ENCODE measurements at regions not wholly inside any gene's neighbourhood (a gene's known extent, or its start where the extent isn't known, plus 50 kb on each side); places are given as distances from the start of the nearest gene placed in this dataset.

GRCh38 chr19:30209617-30210600 is 162.3 kb upstream of the ZNF536 start:
- DNase-seq (ENCODE audit: low read depth) = no peak

DNA sequence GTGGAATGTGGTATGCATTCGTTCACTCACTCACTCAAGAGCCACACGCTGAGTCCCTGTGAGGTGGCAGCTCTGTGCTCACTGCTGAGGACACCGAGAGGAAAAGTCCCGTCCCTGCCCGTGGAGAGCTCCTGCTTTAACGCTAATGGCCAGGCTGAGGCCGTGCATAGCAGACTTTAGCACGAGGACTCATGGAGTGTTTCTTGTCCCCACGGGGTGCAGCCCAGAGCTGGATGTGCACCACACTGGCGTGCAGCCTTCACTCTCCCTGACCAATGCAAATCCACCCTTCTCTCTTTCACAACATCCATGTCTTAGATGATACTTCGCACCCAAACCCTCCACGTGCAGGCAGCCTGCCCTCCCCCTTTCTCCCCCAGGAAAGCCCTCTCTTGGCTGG is 159.6 kb upstream of the ZNF536 start:
- DNase-seq (ENCODE audit: low read depth) = no peak

- DNase-seq (ENCODE audit: low read depth) = no peak
These were observed 157.5 kb upstream of the ZNF536 start for GRCh38 chr19:30214651-30215051.

- DNase-seq (ENCODE audit: low read depth) = no peak
These were observed 156.9 kb upstream of the ZNF536 start for GRCh38 chr19:30215248-30215647.

- no peak for DNase-seq (ENCODE audit: low read depth)
These were observed 155.7 kb upstream of the ZNF536 start for GRCh38 chr19:30216453-30216852.

DNA sequence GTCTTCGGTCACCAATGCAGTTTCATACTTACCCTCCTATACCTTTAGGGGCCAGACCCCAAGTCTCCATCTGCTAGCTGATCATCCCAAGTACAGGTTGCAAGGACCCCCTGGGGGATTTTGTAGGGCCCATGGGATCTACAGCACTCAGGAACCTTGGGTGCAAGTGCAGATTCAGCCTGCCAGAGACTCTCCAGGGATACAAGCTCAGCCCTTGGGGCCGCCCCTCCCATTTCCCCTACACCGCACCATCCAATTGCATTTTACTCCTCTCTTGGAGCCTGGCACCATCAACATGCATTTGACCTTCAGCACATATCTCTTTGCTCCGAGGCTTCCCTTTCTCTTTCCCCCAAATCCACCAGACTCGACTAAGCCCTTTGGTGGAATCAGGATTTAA is 154.7 kb upstream of the ZNF536 start:
- DNase-seq (ENCODE audit: low read depth) = no peak

GRCh38 chr19:30219702-30220101 is 152.5 kb upstream of the ZNF536 start:
- DNase-seq (ENCODE audit: low read depth) = no peak

GRCh38 chr19:30221176-30221575 is 151.0 kb upstream of the ZNF536 start:
- no peak for DNase-seq (ENCODE audit: low read depth)

- DNase-seq (ENCODE audit: low read depth) = no peak
These were observed 149.7 kb upstream of the ZNF536 start for GRCh38 chr19:30222428-30222873.

- no peak for DNase-seq (ENCODE audit: low read depth)
These were observed 149.0 kb upstream of the ZNF536 start for GRCh38 chr19:30222992-30223865.

- DNase-seq (ENCODE audit: low read depth) = no peak
These were observed 148.1 kb upstream of the ZNF536 start for GRCh38 chr19:30223866-30224688.

DNA sequence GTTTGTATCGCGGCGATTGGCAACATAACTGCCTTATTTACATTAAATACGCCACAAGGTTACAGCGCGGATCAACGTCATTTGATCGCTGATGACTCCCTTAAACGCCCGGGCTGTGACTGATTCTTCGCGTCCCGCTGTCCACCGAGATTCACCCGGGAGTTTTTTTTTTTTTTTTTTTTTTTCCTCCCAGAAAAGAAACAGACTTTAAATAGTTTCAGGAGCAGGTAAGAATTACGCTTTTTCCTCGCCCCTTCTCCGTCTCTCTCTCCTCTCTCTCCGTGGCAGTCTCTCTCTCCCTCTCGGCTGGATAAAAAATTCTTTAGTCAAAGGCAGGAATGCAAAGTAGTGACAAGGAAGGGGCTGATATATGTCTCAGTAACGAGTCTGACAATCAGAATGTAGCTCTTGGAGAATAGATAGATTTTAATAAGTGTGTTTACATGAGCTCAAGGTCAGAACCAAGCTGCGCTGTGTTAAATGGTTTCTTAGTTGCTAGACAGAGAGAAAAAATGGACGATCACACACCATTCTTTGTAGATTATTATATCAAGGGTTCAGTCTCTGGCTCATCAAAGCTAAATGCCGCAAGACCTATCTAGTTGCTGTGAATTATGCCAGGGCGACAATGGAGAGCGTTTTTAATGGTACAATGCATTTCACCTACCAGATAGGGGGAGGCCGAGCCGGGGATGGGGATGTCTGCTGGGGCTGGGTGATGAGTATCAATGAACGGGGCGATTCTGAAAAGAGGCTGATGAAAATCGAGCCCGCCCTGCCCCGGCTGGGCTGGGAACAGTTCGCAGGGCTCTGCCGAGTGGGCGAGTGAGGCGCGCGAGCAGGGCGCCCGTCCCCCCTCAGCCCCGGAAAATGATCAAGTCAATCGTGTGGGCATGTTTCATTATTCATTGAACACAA is 147.2 kb upstream of the ZNF536 start:
- peak; percentile 1 for DNase-seq (ENCODE audit: low read depth)

DNA sequence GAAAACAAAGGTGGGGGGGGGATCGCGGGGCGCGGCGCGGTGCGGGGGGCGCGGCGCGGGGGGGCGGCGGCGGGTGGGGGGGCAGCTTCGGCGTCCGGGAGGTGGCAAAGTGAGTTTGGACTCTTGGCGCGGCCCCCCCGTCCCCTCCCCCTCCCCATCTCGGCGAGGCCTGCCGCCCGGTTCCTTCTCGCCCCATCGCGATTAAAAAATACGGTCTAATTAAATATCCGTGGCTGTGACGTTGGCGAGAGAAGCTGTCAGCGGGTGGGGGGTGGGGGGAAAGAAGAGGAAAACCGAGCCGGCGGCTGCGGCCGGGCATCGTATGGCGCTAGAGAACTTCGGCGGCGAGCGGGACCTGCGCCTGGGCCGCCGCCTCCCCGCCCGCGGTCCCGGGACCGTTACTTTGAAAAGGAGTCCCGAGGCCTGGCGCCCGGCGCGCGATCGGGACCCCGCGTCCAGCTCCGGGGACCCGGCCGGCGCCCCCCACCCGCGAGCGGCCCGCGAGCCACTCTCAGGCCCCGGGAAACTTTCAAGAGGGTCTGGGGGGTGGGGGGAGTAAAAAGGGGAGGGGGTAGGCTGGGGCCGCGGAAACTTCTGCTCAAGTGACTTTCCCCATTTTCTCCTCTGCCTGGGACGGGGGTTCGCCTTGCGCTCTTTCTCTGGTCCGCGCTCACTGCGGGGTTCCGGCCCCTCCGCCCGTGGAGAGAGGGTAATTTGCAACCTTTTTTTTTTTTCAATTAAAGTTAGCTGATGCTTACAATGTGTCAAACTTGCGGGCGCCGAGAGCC is 146.3 kb upstream of the ZNF536 start:
- no peak for DNase-seq (ENCODE audit: low read depth)

- peak; percentile 1 for DNase-seq (ENCODE audit: low read depth)
These were observed 145.6 kb upstream of the ZNF536 start for GRCh38 chr19:30226464-30227011.

GRCh38 chr19:30227012-30227621 is 145.1 kb upstream of the ZNF536 start:
- DNase-seq (ENCODE audit: low read depth) = no peak

DNA sequence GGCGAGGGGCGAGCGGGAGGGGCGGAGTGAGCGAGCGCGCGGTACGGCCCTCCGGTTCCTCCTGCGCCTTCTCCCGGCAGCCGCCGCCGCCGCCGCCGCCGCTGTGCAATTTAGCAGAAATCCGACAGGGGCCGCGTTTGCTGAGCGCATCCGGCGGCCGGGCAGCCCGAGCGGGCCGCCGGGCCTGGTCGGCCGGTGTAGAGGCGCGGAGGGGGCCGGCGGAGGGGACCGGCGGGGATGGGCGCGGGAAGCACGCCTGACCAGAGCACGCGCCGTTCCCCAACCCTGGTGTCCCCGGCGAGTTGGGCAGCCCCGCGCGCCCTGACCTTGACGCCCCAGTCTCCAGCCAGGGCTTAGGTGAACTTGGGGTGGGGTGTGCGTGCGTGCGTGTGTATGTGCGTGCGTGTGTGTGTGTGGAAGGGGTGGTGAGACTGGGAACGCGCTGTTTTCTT is 144.5 kb upstream of the ZNF536 start:
- peak; percentile 58 for DNase-seq (ENCODE audit: low read depth)

GRCh38 chr19:30228113-30228834 is 143.9 kb upstream of the ZNF536 start:
- DNase-seq (ENCODE audit: low read depth) = peak; percentile 2

All from myocyte (in vitro differentiated cells).